CD4-positive, alpha-beta T cell (primary cell): ENCODE measurements at regions not wholly inside any gene's neighbourhood (a gene's known extent, or its start where the extent isn't known, plus 50 kb on each side); places are given as distances from the start of the nearest gene placed in this dataset.

Source experiments
- ATAC-seq: fragments of 200-7000 bp; cut with Tn5 transposase; one replicate; pipeline ENCODE4 v1.10.0; 2022; ENCODE audit warnings: mild to moderate bottlenecking; ENCODE audit not compliant: poor library complexity
- CTCF ChIA-PET: fragments of 350-600 bp; sonication (Branson Sonifier 250); formaldehyde crosslinking; loops from one replicate; lab custom pipeline; 2021; ENCODE audit warnings: antibody characterized with exemption, inconsistent platforms; lab: Charles Lee
- POLR2A ChIA-PET: fragments of 350-600 bp; sonication (Branson Sonifier 250); formaldehyde crosslinking; loops from one replicate; lab custom pipeline; 2021; ENCODE audit warnings: antibody characterized with exemption, inconsistent platforms; lab: Charles Lee
- DNase-seq, 14 experiments: peaks; one replicate each; pipeline ENCODE4 v3.0.0-alpha.2; 2013 to 2020; ENCODE audit warnings: mixed read lengths in 2 of 14
- H3K27ac ChIP-seq, 2 donors: one replicate each; pipeline versions ENCODE4 v1.5.1 to v1.7.0; 2013; ENCODE audit warnings: low read length in 2 of 2, low read depth in 1 of 2, mild to moderate bottlenecking in 1 of 2
- H3K27me3 ChIP-seq, 2 experiments: 1 replicate in 1 of 2; 2 replicates in 1 of 2; pipeline versions ENCODE4 v1.6.1 to v1.7.0; 2013; ENCODE audit warnings: low read length in 2 of 2, control low read depth in 1 of 2, mild to moderate bottlenecking in 1 of 2, moderate library complexity in 1 of 2; ENCODE audit not compliant: insufficient read depth in 2 of 2, control insufficient read depth in 1 of 2
- H3K36me3 ChIP-seq: one replicate; pipeline ENCODE4 v1.6.1; 2013; ENCODE audit warnings: low read length, control low read depth; ENCODE audit not compliant: insufficient read depth
- H3K4me1 ChIP-seq: one replicate; pipeline ENCODE4 v1.6.1; 2013; ENCODE audit warnings: low read length, control low read depth; ENCODE audit not compliant: insufficient read depth
- H3K4me3 ChIP-seq: one replicate; pipeline ENCODE4 v1.5.1; 2013; ENCODE audit warnings: mild to moderate bottlenecking, low read length, moderate library complexity
- H3K9me3 ChIP-seq, 2 experiments: 1 replicate in 1 of 2; 2 replicates in 1 of 2; pipeline versions ENCODE4 v1.6.1 to v1.7.0; 2013; ENCODE audit warnings: low read length in 2 of 2, mild to moderate bottlenecking in 2 of 2, control low read depth in 1 of 2, moderate library complexity in 1 of 2; ENCODE audit not compliant: control insufficient read depth in 1 of 2, insufficient read depth in 1 of 2
- H3K27ac Mint-ChIP-seq: one replicate; pipeline ENCODE4 v1.8.0; 2020; ENCODE audit warnings: mixed read lengths
- H3K27me3 Mint-ChIP-seq: one replicate; pipeline ENCODE4 v1.8.0; 2021; ENCODE audit warnings: mixed read lengths
- H3K36me3 Mint-ChIP-seq: one replicate; pipeline ENCODE4 v1.8.0; 2021; ENCODE audit warnings: low read depth, mixed read lengths
- H3K4me1 Mint-ChIP-seq: one replicate; pipeline ENCODE4 v1.8.0; 2021; ENCODE audit warnings: low read depth, mixed read lengths
- H3K4me3 Mint-ChIP-seq: one replicate; pipeline ENCODE4 v1.8.0; 2020; ENCODE audit warnings: mild to moderate bottlenecking, mixed read lengths
- H3K9me3 Mint-ChIP-seq: one replicate; pipeline ENCODE4 v1.8.0; 2020; ENCODE audit warnings: mixed read lengths
- intact Hi-C, 2 experiments: fragments of 100-400 bp; cut with DNase I in 1 of 2; cut with micrococcal nuclease in 1 of 2; formaldehyde crosslinking; loops; one replicate each; pipeline versions ENCODE4 v1.15.1 to v1.9.0; 2023 to 2025; cut with DNase I, micrococcal nuclease
- TF ChIP-seq, protein P1 (sequence below): fragments of 200-600 bp; IDR thresholded peaks from one replicate; pipeline ENCODE4 v1.8.0; 2022; ENCODE audit warnings: antibody characterized with exemption, mild to moderate bottlenecking

DNA sequence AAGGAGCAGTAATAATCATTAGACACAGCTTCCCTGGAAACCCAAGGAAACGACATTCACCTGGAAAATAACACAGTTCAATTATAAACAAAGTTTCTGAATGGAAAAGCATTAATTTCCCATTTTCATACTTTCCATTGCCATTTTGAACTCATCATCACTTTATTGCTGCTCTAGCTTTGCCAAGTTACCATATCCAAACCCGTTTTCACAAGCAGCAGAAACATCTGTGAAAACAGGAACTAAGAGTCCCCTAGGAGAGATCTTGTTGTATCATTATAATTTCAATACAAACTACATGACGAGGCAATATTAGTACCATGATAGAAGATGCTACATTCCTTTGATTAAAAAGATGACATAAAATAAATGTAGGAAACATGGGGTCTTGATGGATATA, 597.0 kb upstream of the NRXN1 start:
- H3K27me3 Mint-ChIP-seq, result no peaks in the 10 kb centered on the region
- no peak for ATAC-seq
- intact Hi-C loops, result no loop called here
- Histone ChIP-seq H3K27ac (no peak overlapping the region), H3K9me3 (no peaks in the 10 kb centered on the region), H3K4me1 (no peaks in the 10 kb centered on the region), H3K27me3 (no peaks in the 10 kb centered on the region), H3K4me3 (no peak overlapping the region), H3K36me3 (no peaks in the 10 kb centered on the region)
- peaks cover 5% of the 10 kb centered on the region for H3K9me3 Mint-ChIP-seq
- CTCF ChIA-PET, result no interaction called here
- no peaks in the 10 kb centered on the region for H3K36me3 Mint-ChIP-seq
- H3K27ac Mint-ChIP-seq, result no peak overlapping the region
- TF ChIP-seq, protein P1, sequence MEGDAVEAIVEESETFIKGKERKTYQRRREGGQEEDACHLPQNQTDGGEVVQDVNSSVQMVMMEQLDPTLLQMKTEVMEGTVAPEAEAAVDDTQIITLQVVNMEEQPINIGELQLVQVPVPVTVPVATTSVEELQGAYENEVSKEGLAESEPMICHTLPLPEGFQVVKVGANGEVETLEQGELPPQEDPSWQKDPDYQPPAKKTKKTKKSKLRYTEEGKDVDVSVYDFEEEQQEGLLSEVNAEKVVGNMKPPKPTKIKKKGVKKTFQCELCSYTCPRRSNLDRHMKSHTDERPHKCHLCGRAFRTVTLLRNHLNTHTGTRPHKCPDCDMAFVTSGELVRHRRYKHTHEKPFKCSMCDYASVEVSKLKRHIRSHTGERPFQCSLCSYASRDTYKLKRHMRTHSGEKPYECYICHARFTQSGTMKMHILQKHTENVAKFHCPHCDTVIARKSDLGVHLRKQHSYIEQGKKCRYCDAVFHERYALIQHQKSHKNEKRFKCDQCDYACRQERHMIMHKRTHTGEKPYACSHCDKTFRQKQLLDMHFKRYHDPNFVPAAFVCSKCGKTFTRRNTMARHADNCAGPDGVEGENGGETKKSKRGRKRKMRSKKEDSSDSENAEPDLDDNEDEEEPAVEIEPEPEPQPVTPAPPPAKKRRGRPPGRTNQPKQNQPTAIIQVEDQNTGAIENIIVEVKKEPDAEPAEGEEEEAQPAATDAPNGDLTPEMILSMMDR, result no peak
- POLR2A ChIA-PET, result no interaction called here
- no peak overlapping the region for H3K4me3 Mint-ChIP-seq
- DNase-seq, result no peak
- no peaks in the 10 kb centered on the region for H3K4me1 Mint-ChIP-seq

DNA sequence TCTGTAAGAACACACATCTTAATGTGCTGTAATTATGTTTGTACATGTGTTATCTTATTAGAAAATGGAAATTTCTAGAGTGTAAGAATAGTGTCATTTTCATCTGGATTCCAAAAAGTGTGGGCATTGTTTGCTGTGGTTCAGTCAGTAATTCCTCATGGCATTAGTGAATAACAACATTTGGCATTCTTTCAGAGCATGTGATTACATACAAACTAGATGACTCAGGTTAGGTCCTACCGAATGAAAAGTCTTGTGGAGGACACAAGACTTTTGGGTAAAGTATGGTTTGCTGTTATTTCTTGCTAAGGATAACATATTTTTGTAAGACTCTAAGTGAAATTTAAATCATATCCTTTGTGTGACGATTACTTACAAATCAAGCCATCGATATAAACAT, 593.1 kb upstream of the NRXN1 start:
- no peaks in the 10 kb centered on the region for H3K27me3 ChIP-seq
- Mint-ChIP-seq H3K27ac (no peak overlapping the region), H3K4me1 (no peaks in the 10 kb centered on the region), H3K9me3 (peaks cover 12% of the 10 kb centered on the region), H3K4me3 (no peak overlapping the region), H3K36me3 (no peaks in the 10 kb centered on the region), H3K27me3 (no peaks in the 10 kb centered on the region)
- ATAC-seq, result no peak
- intact Hi-C loops, result no loop called here
- CTCF ChIA-PET, result no interaction called here
- TF ChIP-seq, protein P1, result no peak
- H3K27ac ChIP-seq, result no peak overlapping the region
- DNase-seq, result no peak
- no peaks in the 10 kb centered on the region for H3K4me1 ChIP-seq
- POLR2A ChIA-PET, result no interaction called here
- no peaks in the 10 kb centered on the region for H3K36me3 ChIP-seq
- no peak overlapping the region for H3K4me3 ChIP-seq
- H3K9me3 ChIP-seq, result no peaks in the 10 kb centered on the region

GRCh38 chr2:51620796-51621195, 588.9 kb upstream of the NRXN1 start:
- H3K9me3 ChIP-seq, result no peaks in the 10 kb centered on the region
- no peaks in the 10 kb centered on the region for H3K36me3 ChIP-seq
- Mint-ChIP-seq H3K36me3 (no peaks in the 10 kb centered on the region), H3K9me3 (peaks cover 17% of the 10 kb centered on the region), H3K27me3 (no peaks in the 10 kb centered on the region), H3K4me1 (no peaks in the 10 kb centered on the region), H3K27ac (no peak overlapping the region), H3K4me3 (no peak overlapping the region)
- no peaks in the 10 kb centered on the region for H3K27me3 ChIP-seq
- DNase-seq (no peak), ATAC-seq (no peak)
- ChIA-PET CTCF (no interaction called here), POLR2A (no interaction called here)
- TF ChIP-seq, protein P1, result no peak
- no peaks in the 10 kb centered on the region for H3K4me1 ChIP-seq
- no peak overlapping the region for H3K4me3 ChIP-seq
- no peak overlapping the region for H3K27ac ChIP-seq
- intact Hi-C loops, result no loop called here
